Mucosa of descending colon (tissue), 3 donors: ENCODE measurements at regions not wholly inside any gene's neighbourhood (a gene's known extent, or its start where the extent isn't known, plus 50 kb on each side); places are given as distances from the start of the nearest gene placed in this dataset.

Source experiments
- ATAC-seq: fragments of 200-7000 bp; cut with Tn5 transposase; one replicate; pipeline ENCODE4 v1.9.1; 2020; ENCODE audit warnings: mild to moderate bottlenecking, moderate library complexity
- DNase-seq, 3 donors: peaks; one replicate each; pipeline ENCODE4 v3.0.0-alpha.2; 2020
- H3K36me3 ChIP-seq: fragments of 200-600 bp; one replicate; pipeline ENCODE4 v1.8.0; 2021; ENCODE audit warnings: low read depth, mild to moderate bottlenecking
- H3K4me1 ChIP-seq: fragments of 200-600 bp; one replicate; pipeline ENCODE4 v1.8.0; 2021; ENCODE audit warnings: low read depth, mild to moderate bottlenecking
- H3K4me3 ChIP-seq: fragments of 200-600 bp; one replicate; pipeline ENCODE4 v1.8.0; 2021; ENCODE audit warnings: mild to moderate bottlenecking
- H3K9me3 ChIP-seq: fragments of 200-600 bp; one replicate; pipeline ENCODE4 v1.8.0; 2021; ENCODE audit warnings: mild to moderate bottlenecking
- intact Hi-C, 2 donors: fragments of 100-400 bp; cut with DNase I in 1 of 2; cut with micrococcal nuclease in 1 of 2; formaldehyde crosslinking; loops; one replicate each; pipeline versions ENCODE4 v1.11.0 to v1.11.1; 2022; cut with DNase I, micrococcal nuclease
- TF ChIP-seq, protein P1 (sequence below): fragments of 200-600 bp; IDR thresholded peaks from one replicate; pipeline ENCODE4 v1.8.0; 2022; ENCODE audit warnings: antibody characterized with exemption, mild to moderate bottlenecking
- donor health status: DM: no; HTN: no; CAD: no; lungs with moderate emphysema.
- donor health status: DM: no; HTN: no; CAD: no.
- donor health status: DM: no; HTN: yes; CAD: no.

DNA sequence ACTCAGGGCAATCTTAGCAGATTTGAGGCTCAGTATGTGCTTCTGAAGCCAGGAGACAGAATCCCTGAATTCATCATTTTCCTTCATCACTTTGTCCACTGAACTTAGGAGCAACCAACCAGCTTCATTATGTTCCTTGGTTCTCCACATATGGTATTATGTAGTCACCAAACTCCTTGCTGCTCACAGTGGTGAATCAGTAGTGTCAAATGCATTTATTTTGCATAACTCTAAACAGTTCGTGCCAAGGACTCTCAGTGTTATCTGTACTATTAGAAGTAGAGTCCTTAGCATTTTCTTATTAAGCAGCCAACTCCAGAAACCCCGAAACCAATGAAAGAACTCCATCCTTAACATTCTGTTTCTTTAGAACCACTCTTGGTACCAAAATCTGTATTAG is 466.9 kb upstream of the RGS6 start:
- Histone ChIP-seq H3K36me3 (no peaks in the 10 kb centered on the region), H3K9me3 (no peaks in the 10 kb centered on the region), H3K4me3 (no peak overlapping the region), H3K4me1 (no peaks in the 10 kb centered on the region)
- ATAC-seq (no peak), DNase-seq (no peak)
- intact Hi-C loops, result no loop called here
- TF ChIP-seq, protein P1, sequence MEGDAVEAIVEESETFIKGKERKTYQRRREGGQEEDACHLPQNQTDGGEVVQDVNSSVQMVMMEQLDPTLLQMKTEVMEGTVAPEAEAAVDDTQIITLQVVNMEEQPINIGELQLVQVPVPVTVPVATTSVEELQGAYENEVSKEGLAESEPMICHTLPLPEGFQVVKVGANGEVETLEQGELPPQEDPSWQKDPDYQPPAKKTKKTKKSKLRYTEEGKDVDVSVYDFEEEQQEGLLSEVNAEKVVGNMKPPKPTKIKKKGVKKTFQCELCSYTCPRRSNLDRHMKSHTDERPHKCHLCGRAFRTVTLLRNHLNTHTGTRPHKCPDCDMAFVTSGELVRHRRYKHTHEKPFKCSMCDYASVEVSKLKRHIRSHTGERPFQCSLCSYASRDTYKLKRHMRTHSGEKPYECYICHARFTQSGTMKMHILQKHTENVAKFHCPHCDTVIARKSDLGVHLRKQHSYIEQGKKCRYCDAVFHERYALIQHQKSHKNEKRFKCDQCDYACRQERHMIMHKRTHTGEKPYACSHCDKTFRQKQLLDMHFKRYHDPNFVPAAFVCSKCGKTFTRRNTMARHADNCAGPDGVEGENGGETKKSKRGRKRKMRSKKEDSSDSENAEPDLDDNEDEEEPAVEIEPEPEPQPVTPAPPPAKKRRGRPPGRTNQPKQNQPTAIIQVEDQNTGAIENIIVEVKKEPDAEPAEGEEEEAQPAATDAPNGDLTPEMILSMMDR, result no peak

DNA sequence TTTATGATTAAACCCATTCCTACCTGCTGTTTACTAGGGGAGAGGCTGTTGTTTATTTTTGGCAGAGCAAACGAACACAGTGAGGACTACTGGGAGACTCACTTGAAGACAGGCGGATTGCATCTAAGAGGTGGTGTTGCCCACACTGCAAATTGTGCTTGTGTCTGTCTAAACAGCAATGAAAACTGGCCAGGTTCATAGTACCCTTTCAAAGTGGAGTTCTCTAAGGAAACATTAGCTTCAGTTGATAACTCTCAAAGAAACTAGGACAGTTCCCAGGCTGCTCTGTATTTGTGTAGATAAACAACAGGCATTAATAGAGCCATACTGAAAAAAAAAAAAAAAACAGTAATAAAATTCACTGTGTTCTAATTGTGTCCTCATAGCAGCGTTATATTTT is 466.0 kb upstream of the RGS6 start:
- Histone ChIP-seq H3K36me3 (no peaks in the 10 kb centered on the region), H3K4me1 (no peaks in the 10 kb centered on the region), H3K4me3 (no peak overlapping the region), H3K9me3 (no peaks in the 10 kb centered on the region)
- ATAC-seq (no peak), DNase-seq (no peak)
- TF ChIP-seq, protein P1, result no peak
- intact Hi-C loops, result no loop called here

DNA sequence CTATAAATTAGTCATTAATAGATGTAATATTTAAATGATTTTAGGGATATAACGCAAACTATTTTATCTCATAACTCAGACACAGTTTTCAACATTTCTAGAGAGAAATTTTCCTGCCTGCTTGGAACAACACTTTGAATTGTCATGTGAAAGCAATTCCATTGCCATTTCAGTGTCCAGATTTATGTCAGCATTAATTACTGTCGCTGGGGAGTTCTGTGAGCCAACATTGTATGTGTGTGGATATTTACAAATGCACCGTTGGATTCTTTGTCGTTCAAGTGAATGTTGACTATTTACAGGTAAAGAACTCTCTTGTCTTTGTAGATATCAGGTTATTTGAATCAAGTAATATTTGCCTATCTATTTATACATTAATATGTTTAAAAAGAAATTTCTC is 465.3 kb upstream of the RGS6 start:
- H3K4me1 ChIP-seq, result no peaks in the 10 kb centered on the region
- intact Hi-C loops, result no loop called here
- TF ChIP-seq, protein P1, result no peak
- no peak for ATAC-seq
- no peak for DNase-seq
- no peaks in the 10 kb centered on the region for H3K36me3 ChIP-seq
- no peaks in the 10 kb centered on the region for H3K9me3 ChIP-seq
- H3K4me3 ChIP-seq, result no peak overlapping the region

DNA sequence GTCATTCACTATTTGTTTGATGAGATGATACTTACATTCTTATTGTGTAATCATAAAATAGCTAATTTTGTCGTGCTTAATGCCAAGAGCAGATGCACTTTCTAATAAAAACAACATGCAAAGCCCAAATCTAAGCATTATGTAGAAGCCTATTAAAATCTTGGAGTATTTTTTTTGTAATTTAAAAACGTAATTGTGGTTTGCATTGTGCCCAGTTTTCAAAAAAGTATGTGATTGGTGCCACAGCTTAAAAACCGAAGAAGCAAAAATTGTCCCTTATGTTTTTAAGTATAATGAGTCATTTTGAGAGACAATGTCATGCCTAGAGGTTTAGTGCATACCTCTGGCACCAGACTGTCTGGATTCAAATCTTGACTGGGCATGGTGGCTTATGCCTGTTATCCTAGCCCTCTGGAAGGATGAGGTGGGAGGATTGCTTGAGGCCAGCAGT is 464.8 kb upstream of the RGS6 start:
- DNase-seq, result no peak
- ATAC-seq, result no peak
- no peak overlapping the region for H3K4me3 ChIP-seq
- TF ChIP-seq, protein P1, result no peak
- no peaks in the 10 kb centered on the region for H3K9me3 ChIP-seq
- no peaks in the 10 kb centered on the region for H3K36me3 ChIP-seq
- H3K4me1 ChIP-seq, result no peaks in the 10 kb centered on the region
- intact Hi-C loops, result no loop called here

DNA sequence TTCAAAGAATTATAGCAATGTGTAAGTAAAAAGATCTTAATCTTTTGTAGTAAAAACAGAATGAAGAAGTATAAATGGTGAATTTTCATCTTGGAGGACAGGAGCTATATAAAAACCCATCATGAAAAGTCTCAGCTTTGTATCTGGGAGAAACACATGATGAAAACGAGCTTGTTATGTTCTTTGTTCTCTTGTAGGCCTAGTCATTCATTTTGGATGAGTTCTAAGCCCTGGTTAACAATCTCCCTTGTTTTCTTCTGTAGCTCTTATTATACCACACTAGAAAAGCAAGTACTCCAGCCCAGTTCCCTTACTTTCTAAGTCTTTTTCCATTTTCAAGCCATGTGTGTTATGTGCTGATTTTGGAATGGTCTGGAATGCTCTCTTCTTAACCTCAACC is 463.5 kb upstream of the RGS6 start:
- Histone ChIP-seq H3K4me3 (no peak overlapping the region), H3K9me3 (no peaks in the 10 kb centered on the region), H3K36me3 (no peaks in the 10 kb centered on the region), H3K4me1 (no peaks in the 10 kb centered on the region)
- DNase-seq, result no peak
- ATAC-seq, result no peak
- intact Hi-C loops, result no loop called here
- TF ChIP-seq, protein P1, result no peak

DNA sequence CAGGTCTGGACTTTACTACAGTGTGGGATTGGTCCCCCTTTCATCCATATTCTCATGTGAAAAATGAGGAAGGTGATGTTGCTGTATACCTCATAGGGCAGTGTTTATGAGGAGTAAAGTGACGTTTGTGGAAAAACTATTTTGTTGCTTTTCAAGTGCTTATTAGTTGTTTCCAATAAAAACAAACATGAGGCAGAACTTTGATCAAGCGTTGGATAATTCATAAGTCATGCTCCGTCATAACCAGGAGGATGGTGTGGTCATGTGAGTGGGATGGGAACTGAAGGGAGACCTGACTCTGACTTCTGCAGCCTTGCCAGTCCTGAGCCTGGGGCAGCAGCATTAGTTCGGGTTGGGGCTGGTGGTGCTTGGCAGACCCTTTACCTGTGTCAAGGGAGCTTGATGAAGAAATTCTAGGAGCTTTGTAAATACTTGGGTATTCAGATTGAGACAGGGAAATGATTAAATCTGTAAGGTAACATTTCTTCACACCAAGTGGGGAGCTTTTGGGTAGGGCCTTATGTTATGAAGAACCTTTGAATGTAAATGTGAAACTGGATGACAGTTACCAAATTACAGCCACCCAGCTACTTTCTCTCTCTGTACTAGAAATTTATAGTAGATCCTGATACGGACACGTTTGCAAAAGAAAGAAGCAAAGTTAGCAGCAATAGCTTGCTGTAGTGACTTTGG is 462.4 kb upstream of the RGS6 start:
- TF ChIP-seq, protein P1, result no peak
- intact Hi-C loops, result no loop called here
- Histone ChIP-seq H3K4me1 (no peaks in the 10 kb centered on the region), H3K36me3 (no peaks in the 10 kb centered on the region), H3K4me3 (no peak overlapping the region), H3K9me3 (no peaks in the 10 kb centered on the region)
- ATAC-seq (no peak), DNase-seq (no peak)
